H1 (cell line): ENCODE measurements at regions not wholly inside any gene's neighbourhood (a gene's known extent, or its start where the extent isn't known, plus 50 kb on each side); places are given as distances from the start of the nearest gene placed in this dataset.

Source experiments
- CTCF ChIP-seq, 3 experiments: IDR thresholded peaks; 1 replicate in 2 of 3; 2 replicates in 1 of 3; pipeline versions ENCODE4 v1.5.1 to v1.6.1; 2011; ENCODE audit warnings: low read length in 3 of 3, mild to moderate bottlenecking in 3 of 3, inconsistent platforms in 2 of 3, low read depth in 1 of 3, moderate library complexity in 1 of 3; ENCODE audit not compliant: insufficient read depth in 1 of 3; ENCODE audit errors: control extremely low read depth in 1 of 3
- EGR1 ChIP-seq: IDR thresholded peaks from 2 replicates; pipeline ENCODE4 v1.6.1; 2011; ENCODE audit warnings: low read depth, low read length, borderline replicate concordance
- JUN ChIP-seq: IDR thresholded peaks from 2 replicates; pipeline ENCODE4 v1.6.1; 2011; ENCODE audit warnings: low read depth, mild to moderate bottlenecking, improper control_type of control experiment, low read length
- POLR2AphosphoS5 ChIP-seq: IDR thresholded peaks from 2 replicates; pipeline ENCODE4 v1.6.1; 2011; ENCODE audit warnings: low read depth, low read length
- POU5F1 ChIP-seq: IDR thresholded peaks from 2 replicates; pipeline ENCODE4 v1.6.1; 2011; ENCODE audit warnings: low read depth, mild to moderate bottlenecking, low read length, moderate library complexity
- SAP30 ChIP-seq: fragments of 300-600 bp; sonication (generic); IDR thresholded peaks from 2 replicates; pipeline ENCODE4 v1.7.1; 2012; ENCODE audit warnings: low read length, moderate library complexity, mild to moderate bottlenecking, inconsistent platforms; ENCODE audit not compliant: insufficient read depth, insufficient replicate concordance
- SUZ12 ChIP-seq: fragments of 200-600 bp; sonication (generic); IDR thresholded peaks from 2 replicates; pipeline ENCODE4 v1.6.1; 2012; ENCODE audit warnings: mild to moderate bottlenecking, inconsistent platforms, low read length, moderate library complexity, mixed read lengths
- TBP ChIP-seq: IDR thresholded peaks from 2 replicates; pipeline ENCODE4 v1.6.1; 2011; ENCODE audit warnings: low read depth, low read length, improper control_type of control experiment
- ZNF274 ChIP-seq: IDR thresholded peaks from 2 replicates; pipeline ENCODE4 v1.7.0; 2012; ENCODE audit warnings: low read length, borderline replicate concordance; ENCODE audit errors: extremely low read depth
- TF ChIP-seq, protein P1 (sequence below): IDR thresholded peaks from 2 replicates; pipeline ENCODE4 v1.6.1; 2011; ENCODE audit warnings: low read length, improper control_type of control experiment

GRCh38 chr22:47567126-47568090 is 805.0 kb downstream of the TBC1D22A start:
- TF ChIP-seq ZNF274 (no peak), POU5F1 (no peak), SUZ12 (no peak), POLR2AphosphoS5 (no peak), TBP (no peak), SAP30 (no peak), EGR1 (no peak), CTCF (IDR thresholded peaks at IDR 0.05; ENCODE audit: control extremely low read depth in 1 of 3, insufficient read depth in 1 of 3, low read depth in 1 of 3, low read length in 3 of 3) (no peak), JUN (no peak)
- TF ChIP-seq, protein P1, sequence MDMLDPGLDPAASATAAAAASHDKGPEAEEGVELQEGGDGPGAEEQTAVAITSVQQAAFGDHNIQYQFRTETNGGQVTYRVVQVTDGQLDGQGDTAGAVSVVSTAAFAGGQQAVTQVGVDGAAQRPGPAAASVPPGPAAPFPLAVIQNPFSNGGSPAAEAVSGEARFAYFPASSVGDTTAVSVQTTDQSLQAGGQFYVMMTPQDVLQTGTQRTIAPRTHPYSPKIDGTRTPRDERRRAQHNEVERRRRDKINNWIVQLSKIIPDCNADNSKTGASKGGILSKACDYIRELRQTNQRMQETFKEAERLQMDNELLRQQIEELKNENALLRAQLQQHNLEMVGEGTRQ, result no peak
